ENCODE measurements at regions not wholly inside any gene's neighbourhood (a gene's known extent, or its start where the extent isn't known, plus 50 kb on each side); places are given as distances from the start of the nearest gene placed in this dataset.

DNA sequence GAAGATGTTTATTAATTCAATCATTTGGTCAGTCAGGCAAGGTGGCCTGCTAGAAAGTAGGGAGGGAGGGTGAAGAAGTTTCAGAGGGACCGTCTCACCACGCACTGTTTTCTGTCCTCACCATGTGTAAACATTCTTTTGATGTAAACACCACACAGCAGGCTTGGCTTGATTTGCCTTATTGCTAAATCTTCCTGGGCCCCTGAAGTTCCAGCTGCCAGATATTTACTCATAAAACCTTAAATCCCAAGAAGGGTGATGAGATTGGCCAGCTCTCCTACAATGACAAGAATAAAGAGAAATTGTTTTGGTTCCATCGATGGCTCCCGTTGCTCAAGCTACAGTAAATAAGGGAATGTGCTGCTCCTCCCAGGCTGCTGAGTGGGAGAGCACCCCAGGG lies 198.2 kb upstream of the TMTC4 start:
- H3K18ac ChIP-seq (ENCODE audit: low read length), result no peak overlapping the region
- H3K9me3 ChIP-seq (ENCODE audit: insufficient read depth, low read depth, low read length), result no peaks in the 10 kb centered on the region
- H2AK5ac ChIP-seq (ENCODE audit: low read length), result no peak overlapping the region
- no peak overlapping the region for H4K8ac ChIP-seq (ENCODE audit: low read depth, low read length)
- no peak overlapping the region for H3K9ac ChIP-seq (ENCODE audit: low read length)
- no peak overlapping the region for H2BK5ac ChIP-seq (ENCODE audit: low read depth, low read length, poor library complexity)
- H3K79me2 ChIP-seq (ENCODE audit: control insufficient read depth, insufficient read depth, low read length, poor library complexity), result no peaks in the 10 kb centered on the region
- WGBS (ENCODE audit: extremely low coverage, insufficient coverage, insufficient read length), result no CpG with 5 or more reads among the region's 4 CpGs
- H3K27ac ChIP-seq (ENCODE audit: low read depth, low read length), result no peak overlapping the region
- no peaks in the 10 kb centered on the region for H3K27me3 ChIP-seq (ENCODE audit: insufficient read depth, low read length)
- no peak overlapping the region for H3K23ac ChIP-seq (ENCODE audit: low read length)
- H4K12ac ChIP-seq (ENCODE audit: low read depth, low read length), result no peak overlapping the region
- no peak overlapping the region for H3K14ac ChIP-seq (ENCODE audit: low read length)
- no peak overlapping the region for H2BK120ac ChIP-seq (ENCODE audit: insufficient read depth, low read length, poor library complexity)
- DNase-seq, result no peak
- no peak overlapping the region for H2BK12ac ChIP-seq (ENCODE audit: low read length)
- H3K4me2 ChIP-seq (ENCODE audit: low read length), result no peak overlapping the region
- no peak overlapping the region for H3K4me3 ChIP-seq (ENCODE audit: low read depth, low read length)
- H3K36me3 ChIP-seq (ENCODE audit: control insufficient read depth in 1 of 2, insufficient read depth in 2 of 2, low read length in 2 of 2), result no peaks in the 10 kb centered on the region
- H3K79me1 ChIP-seq (ENCODE audit: low read length), result no peaks in the 10 kb centered on the region
- no peak overlapping the region for H3K4ac ChIP-seq (ENCODE audit: low read depth, low read length)
- no peak overlapping the region for H4K91ac ChIP-seq (ENCODE audit: low read depth, low read length)
- no peaks in the 10 kb centered on the region for H3K4me1 ChIP-seq (ENCODE audit: control insufficient read depth in 1 of 2, insufficient read depth in 2 of 2, low read length in 2 of 2)
- H2AFZ ChIP-seq (ENCODE audit: insufficient read depth, low read length, poor library complexity), result no peak overlapping the region

DNA sequence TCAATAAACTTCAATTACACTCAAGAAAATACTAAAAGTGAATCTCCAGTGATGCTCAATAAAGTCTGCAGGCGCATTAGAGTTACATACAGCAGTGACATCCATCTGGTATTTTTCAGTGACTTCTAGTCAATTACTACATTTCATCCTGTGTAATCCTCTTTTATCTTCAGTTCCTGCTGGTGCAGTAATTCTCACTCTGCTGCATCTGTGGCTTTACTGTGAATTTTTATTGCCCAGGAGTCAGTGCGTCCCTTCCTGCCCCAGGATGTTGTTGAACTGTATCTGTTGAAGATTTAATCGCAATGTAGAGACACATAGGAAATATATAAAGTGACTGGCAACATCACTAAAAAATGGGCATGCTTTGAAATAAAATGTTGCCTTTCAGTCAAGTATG lies 196.3 kb upstream of the TMTC4 start:
- WGBS (ENCODE audit: extremely low coverage, insufficient coverage, insufficient read length), result no CpG with 5 or more reads among the region's 3 CpGs
- Histone ChIP-seq H3K27me3 (ENCODE audit: insufficient read depth, low read length) (no peaks in the 10 kb centered on the region), H2BK120ac (ENCODE audit: insufficient read depth, low read length, poor library complexity) (no peak overlapping the region), H4K8ac (ENCODE audit: low read depth, low read length) (no peak overlapping the region), H2BK12ac (ENCODE audit: low read length) (no peak overlapping the region), H3K4me2 (ENCODE audit: low read length) (no peak overlapping the region), H3K27ac (ENCODE audit: low read depth, low read length) (no peak overlapping the region), H3K4ac (ENCODE audit: low read depth, low read length) (no peak overlapping the region), H3K79me2 (ENCODE audit: control insufficient read depth, insufficient read depth, low read length, poor library complexity) (no peaks in the 10 kb centered on the region), H4K12ac (ENCODE audit: low read depth, low read length) (no peak overlapping the region), H3K18ac (ENCODE audit: low read length) (no peak overlapping the region), H2BK5ac (ENCODE audit: low read depth, low read length, poor library complexity) (no peak overlapping the region), H3K4me1 (ENCODE audit: control insufficient read depth in 1 of 2, insufficient read depth in 2 of 2, low read length in 2 of 2) (no peaks in the 10 kb centered on the region), H2AFZ (ENCODE audit: insufficient read depth, low read length, poor library complexity) (no peak overlapping the region), H2AK5ac (ENCODE audit: low read length) (no peak overlapping the region), H3K14ac (ENCODE audit: low read length) (no peak overlapping the region), H3K23ac (ENCODE audit: low read length) (no peak overlapping the region), H3K79me1 (ENCODE audit: low read length) (no peaks in the 10 kb centered on the region), H3K9me3 (ENCODE audit: insufficient read depth, low read depth, low read length) (no peaks in the 10 kb centered on the region), H3K36me3 (ENCODE audit: control insufficient read depth in 1 of 2, insufficient read depth in 2 of 2, low read length in 2 of 2) (no peaks in the 10 kb centered on the region), H3K9ac (ENCODE audit: low read length) (no peak overlapping the region), H3K4me3 (ENCODE audit: low read depth, low read length) (no peak overlapping the region), H4K91ac (ENCODE audit: low read depth, low read length) (no peak overlapping the region)
- no peak for DNase-seq

DNA sequence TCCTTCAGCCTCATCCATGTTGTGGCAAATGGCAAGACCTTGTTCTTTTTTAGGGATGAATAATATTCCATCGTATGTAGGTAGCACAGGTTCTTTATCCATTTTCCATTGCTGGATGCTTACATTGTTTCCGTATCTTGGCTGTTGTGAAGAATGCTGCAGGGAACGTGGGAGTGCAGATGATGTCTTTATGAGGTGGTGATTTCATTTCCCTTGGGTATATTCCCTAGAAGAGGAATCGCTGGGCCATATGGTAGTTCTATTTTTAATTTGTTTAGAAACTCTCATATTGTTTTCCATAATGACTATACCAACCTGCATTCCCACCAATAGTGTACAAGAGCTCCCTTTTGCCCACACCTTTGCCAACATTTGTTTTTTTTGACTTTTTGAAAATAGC lies 186.3 kb upstream of the TMTC4 start:
- Histone ChIP-seq H2BK12ac (ENCODE audit: low read length) (no peak overlapping the region), H3K79me1 (ENCODE audit: low read length) (no peaks in the 10 kb centered on the region), H3K9ac (ENCODE audit: low read length) (no peak overlapping the region), H3K18ac (ENCODE audit: low read length) (no peak overlapping the region), H2AK5ac (ENCODE audit: low read length) (no peak overlapping the region), H4K8ac (ENCODE audit: low read depth, low read length) (no peak overlapping the region), H3K36me3 (ENCODE audit: control insufficient read depth in 1 of 2, insufficient read depth in 2 of 2, low read length in 2 of 2) (no peaks in the 10 kb centered on the region), H3K9me3 (ENCODE audit: insufficient read depth, low read depth, low read length) (no peaks in the 10 kb centered on the region), H3K27me3 (ENCODE audit: insufficient read depth, low read length) (no peaks in the 10 kb centered on the region), H3K23ac (ENCODE audit: low read length) (no peak overlapping the region), H3K4me2 (ENCODE audit: low read length) (no peak overlapping the region), H3K4me1 (ENCODE audit: control insufficient read depth in 1 of 2, insufficient read depth in 2 of 2, low read length in 2 of 2) (no peaks in the 10 kb centered on the region), H2AFZ (ENCODE audit: insufficient read depth, low read length, poor library complexity) (no peak overlapping the region), H4K91ac (ENCODE audit: low read depth, low read length) (no peak overlapping the region), H3K4ac (ENCODE audit: low read depth, low read length) (no peak overlapping the region), H3K4me3 (ENCODE audit: low read depth, low read length) (no peak overlapping the region), H3K79me2 (ENCODE audit: control insufficient read depth, insufficient read depth, low read length, poor library complexity) (no peaks in the 10 kb centered on the region), H3K27ac (ENCODE audit: low read depth, low read length) (no peak overlapping the region), H4K12ac (ENCODE audit: low read depth, low read length) (no peak overlapping the region), H2BK120ac (ENCODE audit: insufficient read depth, low read length, poor library complexity) (no peak overlapping the region), H3K14ac (ENCODE audit: low read length) (no peak overlapping the region), H2BK5ac (ENCODE audit: low read depth, low read length, poor library complexity) (no peak overlapping the region)
- DNase-seq, result no peak
- WGBS (ENCODE audit: extremely low coverage, insufficient coverage, insufficient read length), result no CpG with 5 or more reads among the region's 4 CpGs

DNA sequence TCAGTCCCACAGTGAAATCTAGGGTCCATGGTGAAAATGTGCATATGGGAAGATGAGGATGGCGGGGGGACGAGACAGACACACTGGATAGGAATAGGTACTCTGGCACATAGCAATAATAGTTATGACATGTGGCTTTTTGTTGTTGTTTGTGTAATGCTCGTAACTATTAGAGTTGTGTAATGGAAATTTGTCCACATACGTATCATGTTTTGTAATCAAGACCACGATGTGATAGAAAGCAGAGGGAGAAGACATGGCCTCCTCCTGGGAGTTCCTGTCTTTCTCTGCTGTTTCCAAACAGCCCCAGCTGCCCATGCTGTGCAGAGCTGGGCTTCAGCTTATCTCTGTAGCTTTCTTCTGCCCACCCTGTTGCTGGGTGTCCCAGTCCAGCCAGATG lies 185.3 kb upstream of the TMTC4 start:
- Histone ChIP-seq H3K9me3 (ENCODE audit: insufficient read depth, low read depth, low read length) (no peaks in the 10 kb centered on the region), H3K79me1 (ENCODE audit: low read length) (no peaks in the 10 kb centered on the region), H3K18ac (ENCODE audit: low read length) (no peak overlapping the region), H3K36me3 (ENCODE audit: control insufficient read depth in 1 of 2, insufficient read depth in 2 of 2, low read length in 2 of 2) (no peaks in the 10 kb centered on the region), H3K14ac (ENCODE audit: low read length) (no peak overlapping the region), H3K9ac (ENCODE audit: low read length) (no peak overlapping the region), H4K12ac (ENCODE audit: low read depth, low read length) (no peak overlapping the region), H3K27me3 (ENCODE audit: insufficient read depth, low read length) (no peaks in the 10 kb centered on the region), H3K27ac (ENCODE audit: low read depth, low read length) (no peak overlapping the region), H3K4ac (ENCODE audit: low read depth, low read length) (no peak overlapping the region), H3K4me1 (ENCODE audit: control insufficient read depth in 1 of 2, insufficient read depth in 2 of 2, low read length in 2 of 2) (no peaks in the 10 kb centered on the region), H2BK5ac (ENCODE audit: low read depth, low read length, poor library complexity) (no peak overlapping the region), H2AK5ac (ENCODE audit: low read length) (no peak overlapping the region), H2BK120ac (ENCODE audit: insufficient read depth, low read length, poor library complexity) (no peak overlapping the region), H4K91ac (ENCODE audit: low read depth, low read length) (no peak overlapping the region), H2AFZ (ENCODE audit: insufficient read depth, low read length, poor library complexity) (no peak overlapping the region), H3K4me2 (ENCODE audit: low read length) (no peak overlapping the region), H3K4me3 (ENCODE audit: low read depth, low read length) (no peak overlapping the region), H3K23ac (ENCODE audit: low read length) (no peak overlapping the region), H3K79me2 (ENCODE audit: control insufficient read depth, insufficient read depth, low read length, poor library complexity) (no peaks in the 10 kb centered on the region), H2BK12ac (ENCODE audit: low read length) (no peak overlapping the region), H4K8ac (ENCODE audit: low read depth, low read length) (no peak overlapping the region)
- WGBS (ENCODE audit: extremely low coverage, insufficient coverage, insufficient read length), result no CpG with 5 or more reads among the region's 5 CpGs
- peak in 1 of 2 donors; percentile 54 for DNase-seq

Measured in trophoblast cell (in vitro differentiated cells and primary cell).